ENCODE measurements at regions not wholly inside any gene's neighbourhood (a gene's known extent, or its start where the extent isn't known, plus 50 kb on each side); places are given as distances from the start of the nearest gene placed in this dataset.

GRCh38 chr5:12985142-12985541 lies 959.3 kb downstream of the DNAH5 start:
- Histone ChIP-seq H3K79me1 (ENCODE audit: insufficient read depth, low read depth, low read length, poor library complexity, severe bottlenecking) (no peaks in the 10 kb centered on the region), H3K9me3 (ENCODE audit: control insufficient read depth, low read depth, low read length) (no peaks in the 10 kb centered on the region)
- H3K9me3 Mint-ChIP-seq = no peaks in the 10 kb centered on the region

More at GRCh38 chr5:12985142-12985541, 959.3 kb downstream of the DNAH5 start:
- no CpG with 5 or more reads among the region's 4 CpGs for WGBS (ENCODE audit: extremely low coverage, insufficient read length, low lambda C conversion rate)
- Histone ChIP-seq H2AFZ (ENCODE audit: low read length) (no peak overlapping the region), H3K23ac (ENCODE audit: insufficient read length, low read depth, low read length) (no peak overlapping the region), H3K4me2 (ENCODE audit: insufficient read depth, insufficient read length, low read length) (no peak overlapping the region), H2BK120ac (ENCODE audit: low read depth, low read length, poor library complexity, severe bottlenecking) (no peak overlapping the region), H3T11ph (ENCODE audit: low read length) (no peak overlapping the region), H3K27me3 (ENCODE audit: insufficient read depth, low read length) (no peaks in the 10 kb centered on the region), H4K5ac (ENCODE audit: insufficient read length, low read depth, low read length) (no peak overlapping the region), H3K18ac (ENCODE audit: insufficient read length, low read depth, low read length) (no peak overlapping the region), H3K4me1 (ENCODE audit: insufficient read depth, low read length) (no peaks in the 10 kb centered on the region), H3K79me2 (ENCODE audit: insufficient read depth, low read length) (no peaks in the 10 kb centered on the region), H3K27ac (ENCODE audit: insufficient read length, low read depth, low read length) (no peak overlapping the region), H4K8ac (replicated peaks; ENCODE audit: insufficient read length, low read depth, low read length) (no peak overlapping the region), H4K91ac (ENCODE audit: insufficient read length, low read depth, low read length) (no peak overlapping the region), H2BK20ac (ENCODE audit: low read depth, low read length, poor library complexity, severe bottlenecking) (no peak overlapping the region), H3K14ac (ENCODE audit: insufficient read depth, low read length) (no peak overlapping the region), H2BK12ac (ENCODE audit: insufficient read length, low read depth, low read length) (no peak overlapping the region), H3K4ac (ENCODE audit: low read depth, low read length) (no peak overlapping the region), H2BK15ac (ENCODE audit: low read depth, low read length) (no peak overlapping the region), H3K9ac (ENCODE audit: extremely low read depth, insufficient read length, low read length) (no peak overlapping the region), H4K20me1 (ENCODE audit: control insufficient read depth, insufficient read depth, insufficient read length) (no peaks in the 10 kb centered on the region), H3K56ac (ENCODE audit: insufficient read length, low read depth, low read length) (no peak overlapping the region), H2BK5ac (ENCODE audit: insufficient read length, low read length) (no peak overlapping the region), H2AK5ac (ENCODE audit: insufficient read length, low read length) (no peak overlapping the region), H3K23me2 (ENCODE audit: insufficient read length, low read depth, low read length, poor library complexity, severe bottlenecking) (no peaks in the 10 kb centered on the region)
- Mint-ChIP-seq H3K27ac (no peak overlapping the region), H3K27me3 (ENCODE audit: low read depth) (no peaks in the 10 kb centered on the region), H3K4me3 (no peak overlapping the region), H3K4me1 (no peaks in the 10 kb centered on the region), H3K36me3 (ENCODE audit: insufficient read depth in 1 of 3, low read depth in 3 of 3) (no peaks in the 10 kb centered on the region)
- DNase-seq = no peak
- TF ChIP-seq, protein P1, sequence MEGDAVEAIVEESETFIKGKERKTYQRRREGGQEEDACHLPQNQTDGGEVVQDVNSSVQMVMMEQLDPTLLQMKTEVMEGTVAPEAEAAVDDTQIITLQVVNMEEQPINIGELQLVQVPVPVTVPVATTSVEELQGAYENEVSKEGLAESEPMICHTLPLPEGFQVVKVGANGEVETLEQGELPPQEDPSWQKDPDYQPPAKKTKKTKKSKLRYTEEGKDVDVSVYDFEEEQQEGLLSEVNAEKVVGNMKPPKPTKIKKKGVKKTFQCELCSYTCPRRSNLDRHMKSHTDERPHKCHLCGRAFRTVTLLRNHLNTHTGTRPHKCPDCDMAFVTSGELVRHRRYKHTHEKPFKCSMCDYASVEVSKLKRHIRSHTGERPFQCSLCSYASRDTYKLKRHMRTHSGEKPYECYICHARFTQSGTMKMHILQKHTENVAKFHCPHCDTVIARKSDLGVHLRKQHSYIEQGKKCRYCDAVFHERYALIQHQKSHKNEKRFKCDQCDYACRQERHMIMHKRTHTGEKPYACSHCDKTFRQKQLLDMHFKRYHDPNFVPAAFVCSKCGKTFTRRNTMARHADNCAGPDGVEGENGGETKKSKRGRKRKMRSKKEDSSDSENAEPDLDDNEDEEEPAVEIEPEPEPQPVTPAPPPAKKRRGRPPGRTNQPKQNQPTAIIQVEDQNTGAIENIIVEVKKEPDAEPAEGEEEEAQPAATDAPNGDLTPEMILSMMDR (conservative IDR thresholded peaks at IDR 0.05) = no peak
